ENCODE measurements at regions not wholly inside any gene's neighbourhood (a gene's known extent, or its start where the extent isn't known, plus 50 kb on each side); places are given as distances from the start of the nearest gene placed in this dataset.

GRCh38 chr7:13090959-13091358 is 403.5 kb downstream of the ARL4A start:
- Histone ChIP-seq H3K27me3 (replicated peaks; ENCODE audit: insufficient read depth, low read depth, low read length, poor library complexity) (peaks cover 4% of the 10 kb centered on the region), H3K27ac (ENCODE audit: low read depth, low read length, poor library complexity, severe bottlenecking) (no peak overlapping the region), H3K4me1 (ENCODE audit: insufficient read depth, low read length, poor library complexity, severe bottlenecking) (no peaks in the 10 kb centered on the region), H3K36me3 (ENCODE audit: insufficient read depth, low read length, poor library complexity, severe bottlenecking) (no peaks in the 10 kb centered on the region), H3K9me3 (ENCODE audit: low read depth, low read length, poor library complexity, severe bottlenecking) (no peaks in the 10 kb centered on the region), H3K4me3 (ENCODE audit: low read depth, low read length, poor library complexity, severe bottlenecking) (no peak overlapping the region)
- no TSS peak for BruUV-seq (replicated peaks)
- CTCF ChIA-PET = no interaction called here
- intact Hi-C loops (cut with micrococcal nuclease; ENCODE audit: unreplicated experiment) = no loop called here
- no peak for DNase-seq (ENCODE audit: low spot score)
- POLR2A ChIA-PET (ENCODE audit: low non-redundant PET) = no interaction called here
- TF ChIP-seq CTCF (conservative IDR thresholded peaks at IDR 0.05; ENCODE audit: low read depth, low read length) (no peak), EZH2 (IDR thresholded peaks at IDR 0.05; ENCODE audit: borderline replicate concordance, low read depth, low read length, poor library complexity, severe bottlenecking) (no peak)

DNA sequence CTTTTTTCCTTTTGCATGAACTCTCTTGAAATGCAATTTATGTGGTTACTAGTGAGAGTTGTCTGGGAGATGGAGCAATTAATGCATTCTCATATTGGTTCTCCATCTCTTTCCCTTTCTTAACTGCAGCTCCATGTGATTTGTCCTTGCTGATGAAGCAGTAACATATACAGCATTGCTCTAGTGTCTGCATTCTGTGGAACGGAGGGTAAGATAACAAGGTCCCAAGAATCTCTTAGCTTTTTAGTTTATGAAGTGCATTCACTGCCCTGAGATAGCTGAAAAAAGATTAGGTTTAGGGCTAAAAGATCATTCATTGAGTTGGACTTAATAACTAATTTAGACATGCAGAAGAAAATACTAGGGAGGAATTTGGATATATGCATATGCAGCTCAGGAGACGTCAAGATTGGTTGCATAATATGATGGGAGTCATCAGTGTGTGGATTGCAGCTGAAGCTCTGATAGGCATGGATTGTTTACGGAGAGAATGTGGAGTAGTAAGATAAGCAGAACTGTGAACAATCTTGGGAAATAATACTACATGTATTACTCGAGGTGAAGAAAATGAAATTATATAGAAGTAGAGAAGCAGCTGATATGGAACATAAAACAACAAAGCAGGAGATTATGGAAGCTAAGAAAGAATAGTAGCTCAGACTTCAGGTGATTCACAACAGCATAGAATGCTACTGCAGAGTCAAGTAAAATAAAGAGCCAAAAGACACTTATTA is 404.7 kb downstream of the ARL4A start:
- H3K36me3 ChIP-seq (ENCODE audit: insufficient read depth, low read length, poor library complexity, severe bottlenecking) = no peaks in the 10 kb centered on the region
- intact Hi-C loops (cut with micrococcal nuclease; ENCODE audit: unreplicated experiment) = no loop called here
- peaks cover 4% of the 10 kb centered on the region for H3K27me3 ChIP-seq (replicated peaks; ENCODE audit: insufficient read depth, low read depth, low read length, poor library complexity)
- no peak for TF ChIP-seq EZH2 (IDR thresholded peaks at IDR 0.05; ENCODE audit: borderline replicate concordance, low read depth, low read length, poor library complexity, severe bottlenecking)
- no peak for TF ChIP-seq CTCF (conservative IDR thresholded peaks at IDR 0.05; ENCODE audit: low read depth, low read length)
- CTCF ChIA-PET = no interaction called here
- H3K4me1 ChIP-seq (ENCODE audit: insufficient read depth, low read length, poor library complexity, severe bottlenecking) = no peaks in the 10 kb centered on the region
- H3K4me3 ChIP-seq (ENCODE audit: low read depth, low read length, poor library complexity, severe bottlenecking) = no peak overlapping the region
- H3K9me3 ChIP-seq (ENCODE audit: low read depth, low read length, poor library complexity, severe bottlenecking) = no peaks in the 10 kb centered on the region
- DNase-seq (ENCODE audit: low spot score) = no peak
- POLR2A ChIA-PET (ENCODE audit: low non-redundant PET) = no interaction called here
- no TSS peak for BruUV-seq (replicated peaks)
- H3K27ac ChIP-seq (ENCODE audit: low read depth, low read length, poor library complexity, severe bottlenecking) = no peak overlapping the region

GRCh38 chr7:13092708-13093005 is 405.2 kb downstream of the ARL4A start:
- CTCF ChIA-PET = no interaction called here
- Histone ChIP-seq H3K27me3 (replicated peaks; ENCODE audit: insufficient read depth, low read depth, low read length, poor library complexity) (peaks cover 4% of the 10 kb centered on the region), H3K4me3 (ENCODE audit: low read depth, low read length, poor library complexity, severe bottlenecking) (no peak overlapping the region), H3K4me1 (ENCODE audit: insufficient read depth, low read length, poor library complexity, severe bottlenecking) (no peaks in the 10 kb centered on the region), H3K27ac (ENCODE audit: low read depth, low read length, poor library complexity, severe bottlenecking) (no peak overlapping the region), H3K9me3 (ENCODE audit: low read depth, low read length, poor library complexity, severe bottlenecking) (no peaks in the 10 kb centered on the region), H3K36me3 (ENCODE audit: insufficient read depth, low read length, poor library complexity, severe bottlenecking) (no peaks in the 10 kb centered on the region)
- POLR2A ChIA-PET (ENCODE audit: low non-redundant PET) = no interaction called here
- no peak for DNase-seq (ENCODE audit: low spot score)
- intact Hi-C loops (cut with micrococcal nuclease; ENCODE audit: unreplicated experiment) = no loop called here
- no TSS peak for BruUV-seq (replicated peaks)
- TF ChIP-seq CTCF (conservative IDR thresholded peaks at IDR 0.05; ENCODE audit: low read depth, low read length) = no peak
- TF ChIP-seq EZH2 (IDR thresholded peaks at IDR 0.05; ENCODE audit: borderline replicate concordance, low read depth, low read length, poor library complexity, severe bottlenecking) = no peak
